ENCODE measurements at regions not wholly inside any gene's neighbourhood (a gene's known extent, or its start where the extent isn't known, plus 50 kb on each side); places are given as distances from the start of the nearest gene placed in this dataset.

DNA sequence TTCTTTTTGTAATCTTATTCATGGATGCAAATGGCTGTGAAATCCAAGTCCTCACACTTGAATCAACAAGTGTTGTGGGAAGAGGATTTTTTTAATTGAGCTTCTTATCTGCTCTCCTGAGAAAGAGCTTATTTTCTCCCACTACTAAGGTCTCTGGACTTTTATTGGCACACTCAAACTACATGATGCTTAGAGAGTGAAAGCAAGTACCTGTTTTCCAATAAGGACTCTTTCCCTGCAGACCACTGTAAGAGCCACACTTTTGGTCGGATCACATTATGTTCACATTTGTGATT lies 546.4 kb upstream of the ARRDC3 start:
- Mint-ChIP-seq H3K4me1 (peaks cover 15% of the 10 kb centered on the region), H3K4me3 (no peak overlapping the region), H3K9me3 (no peaks in the 10 kb centered on the region), H3K27me3 (ENCODE audit: low read depth) (no peaks in the 10 kb centered on the region), H3K36me3 (no peaks in the 10 kb centered on the region), H3K27ac (no peak overlapping the region)
- TF ChIP-seq, protein P1, sequence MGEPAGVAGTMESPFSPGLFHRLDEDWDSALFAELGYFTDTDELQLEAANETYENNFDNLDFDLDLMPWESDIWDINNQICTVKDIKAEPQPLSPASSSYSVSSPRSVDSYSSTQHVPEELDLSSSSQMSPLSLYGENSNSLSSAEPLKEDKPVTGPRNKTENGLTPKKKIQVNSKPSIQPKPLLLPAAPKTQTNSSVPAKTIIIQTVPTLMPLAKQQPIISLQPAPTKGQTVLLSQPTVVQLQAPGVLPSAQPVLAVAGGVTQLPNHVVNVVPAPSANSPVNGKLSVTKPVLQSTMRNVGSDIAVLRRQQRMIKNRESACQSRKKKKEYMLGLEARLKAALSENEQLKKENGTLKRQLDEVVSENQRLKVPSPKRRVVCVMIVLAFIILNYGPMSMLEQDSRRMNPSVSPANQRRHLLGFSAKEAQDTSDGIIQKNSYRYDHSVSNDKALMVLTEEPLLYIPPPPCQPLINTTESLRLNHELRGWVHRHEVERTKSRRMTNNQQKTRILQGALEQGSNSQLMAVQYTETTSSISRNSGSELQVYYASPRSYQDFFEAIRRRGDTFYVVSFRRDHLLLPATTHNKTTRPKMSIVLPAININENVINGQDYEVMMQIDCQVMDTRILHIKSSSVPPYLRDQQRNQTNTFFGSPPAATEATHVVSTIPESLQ (CRISPR knock-in tag; IDR thresholded peaks at IDR 0.05): no peak
- TF ChIP-seq, protein P2, sequence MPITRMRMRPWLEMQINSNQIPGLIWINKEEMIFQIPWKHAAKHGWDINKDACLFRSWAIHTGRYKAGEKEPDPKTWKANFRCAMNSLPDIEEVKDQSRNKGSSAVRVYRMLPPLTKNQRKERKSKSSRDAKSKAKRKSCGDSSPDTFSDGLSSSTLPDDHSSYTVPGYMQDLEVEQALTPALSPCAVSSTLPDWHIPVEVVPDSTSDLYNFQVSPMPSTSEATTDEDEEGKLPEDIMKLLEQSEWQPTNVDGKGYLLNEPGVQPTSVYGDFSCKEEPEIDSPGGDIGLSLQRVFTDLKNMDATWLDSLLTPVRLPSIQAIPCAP (CRISPR knock-in tag; IDR thresholded peaks at IDR 0.05): no peak
- TF ChIP-seq, protein P3, sequence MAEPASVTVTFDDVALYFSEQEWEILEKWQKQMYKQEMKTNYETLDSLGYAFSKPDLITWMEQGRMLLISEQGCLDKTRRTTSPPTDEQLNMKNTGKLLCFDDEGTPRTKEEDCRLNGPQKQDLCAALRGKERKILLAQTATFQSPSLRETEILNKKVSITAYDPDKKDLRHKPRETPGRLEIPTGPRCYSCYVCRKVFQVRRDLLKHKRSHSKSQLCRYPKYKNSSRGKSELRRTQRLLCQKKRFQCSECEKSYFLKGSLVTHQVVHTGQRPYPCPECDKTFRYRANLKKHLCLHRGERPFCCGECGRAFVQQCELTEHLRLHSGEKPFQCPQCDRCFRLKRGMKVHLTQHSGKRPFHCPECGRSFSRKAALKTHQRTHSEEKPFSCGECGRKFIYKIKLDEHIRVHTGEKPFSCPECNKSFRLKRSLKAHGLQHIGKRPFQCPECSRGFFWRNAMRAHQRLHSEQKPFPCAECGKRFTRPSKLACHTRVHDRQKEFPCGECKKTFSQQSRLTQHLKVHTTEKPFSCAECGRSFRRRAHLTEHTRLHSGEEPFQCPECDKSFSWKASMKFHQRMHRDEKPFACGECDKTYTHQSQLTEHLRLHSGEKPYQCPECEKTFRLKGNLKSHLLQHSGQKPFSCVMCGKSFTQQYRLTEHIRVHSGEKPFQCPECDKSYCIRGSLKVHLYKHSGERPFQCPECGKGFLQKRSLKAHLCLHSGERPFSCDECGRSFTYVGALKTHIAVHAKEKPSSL (CRISPR knock-in tag; conservative IDR thresholded peaks at IDR 0.05): no peak
- ChIA-PET POLR2A (no interaction called here), CTCF (interaction anchor here (0.7 to 1.6 kb wide), 5 partner anchors 9 to 293 kb away, joined by 3 to 18 read pairs (median 3); no protein-coding TSS in a partner anchor)
- DNase-seq (ENCODE audit: low spot score) (no peak), ATAC-seq (peak; percentile 38)

DNA sequence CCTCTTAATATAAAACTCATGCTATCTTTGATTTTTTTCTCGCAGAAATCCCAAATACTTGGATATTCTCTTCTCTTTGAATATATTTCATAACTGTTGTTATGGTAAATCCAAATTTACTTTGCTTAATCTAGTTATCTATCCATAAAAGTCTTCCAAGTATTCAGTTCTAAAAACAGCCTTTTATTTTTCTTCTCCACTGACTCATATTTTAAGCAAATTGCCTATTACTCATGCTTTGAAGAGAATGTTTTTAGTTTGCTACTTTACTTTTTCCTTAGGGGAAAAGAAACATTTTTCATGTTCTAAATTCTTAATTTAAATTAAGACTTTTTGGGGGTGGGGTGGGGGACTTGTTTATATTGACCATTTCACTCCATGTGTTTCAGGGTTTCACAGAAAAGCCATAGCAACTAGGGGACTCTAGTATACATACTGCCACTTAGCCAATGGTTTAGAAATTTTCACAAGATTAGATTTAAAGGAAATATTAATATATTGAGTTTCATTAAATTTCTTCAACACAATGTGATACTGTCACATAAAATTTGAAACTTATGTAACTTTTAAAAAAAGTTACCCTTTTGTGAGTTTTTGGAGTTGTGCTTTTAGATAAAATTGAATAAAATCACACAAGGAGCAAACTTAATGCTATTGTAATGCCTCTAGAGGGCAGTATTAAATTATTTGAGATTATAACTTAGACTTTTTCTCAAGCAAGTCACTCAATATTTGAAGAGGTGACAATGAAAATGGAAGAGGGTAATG lies 545.8 kb upstream of the ARRDC3 start:
- H3K4me1 Mint-ChIP-seq: peaks cover 15% of the 10 kb centered on the region
- ATAC-seq: peak; percentile 73
- ChIA-PET CTCF (interaction anchor here (0.7 to 1.6 kb wide), 5 partner anchors 8 to 293 kb away, joined by 3 to 18 read pairs (median 3); no protein-coding TSS in a partner anchor), POLR2A (no interaction called here)
- no peak overlapping the region for H3K27ac Mint-ChIP-seq
- no peak overlapping the region for H3K4me3 Mint-ChIP-seq
- TF ChIP-seq, protein P4, sequence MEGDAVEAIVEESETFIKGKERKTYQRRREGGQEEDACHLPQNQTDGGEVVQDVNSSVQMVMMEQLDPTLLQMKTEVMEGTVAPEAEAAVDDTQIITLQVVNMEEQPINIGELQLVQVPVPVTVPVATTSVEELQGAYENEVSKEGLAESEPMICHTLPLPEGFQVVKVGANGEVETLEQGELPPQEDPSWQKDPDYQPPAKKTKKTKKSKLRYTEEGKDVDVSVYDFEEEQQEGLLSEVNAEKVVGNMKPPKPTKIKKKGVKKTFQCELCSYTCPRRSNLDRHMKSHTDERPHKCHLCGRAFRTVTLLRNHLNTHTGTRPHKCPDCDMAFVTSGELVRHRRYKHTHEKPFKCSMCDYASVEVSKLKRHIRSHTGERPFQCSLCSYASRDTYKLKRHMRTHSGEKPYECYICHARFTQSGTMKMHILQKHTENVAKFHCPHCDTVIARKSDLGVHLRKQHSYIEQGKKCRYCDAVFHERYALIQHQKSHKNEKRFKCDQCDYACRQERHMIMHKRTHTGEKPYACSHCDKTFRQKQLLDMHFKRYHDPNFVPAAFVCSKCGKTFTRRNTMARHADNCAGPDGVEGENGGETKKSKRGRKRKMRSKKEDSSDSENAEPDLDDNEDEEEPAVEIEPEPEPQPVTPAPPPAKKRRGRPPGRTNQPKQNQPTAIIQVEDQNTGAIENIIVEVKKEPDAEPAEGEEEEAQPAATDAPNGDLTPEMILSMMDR (IDR thresholded peaks at IDR 0.05): no peak; the same call in 1 of the 2 replicates
- TF ChIP-seq, protein P5, sequence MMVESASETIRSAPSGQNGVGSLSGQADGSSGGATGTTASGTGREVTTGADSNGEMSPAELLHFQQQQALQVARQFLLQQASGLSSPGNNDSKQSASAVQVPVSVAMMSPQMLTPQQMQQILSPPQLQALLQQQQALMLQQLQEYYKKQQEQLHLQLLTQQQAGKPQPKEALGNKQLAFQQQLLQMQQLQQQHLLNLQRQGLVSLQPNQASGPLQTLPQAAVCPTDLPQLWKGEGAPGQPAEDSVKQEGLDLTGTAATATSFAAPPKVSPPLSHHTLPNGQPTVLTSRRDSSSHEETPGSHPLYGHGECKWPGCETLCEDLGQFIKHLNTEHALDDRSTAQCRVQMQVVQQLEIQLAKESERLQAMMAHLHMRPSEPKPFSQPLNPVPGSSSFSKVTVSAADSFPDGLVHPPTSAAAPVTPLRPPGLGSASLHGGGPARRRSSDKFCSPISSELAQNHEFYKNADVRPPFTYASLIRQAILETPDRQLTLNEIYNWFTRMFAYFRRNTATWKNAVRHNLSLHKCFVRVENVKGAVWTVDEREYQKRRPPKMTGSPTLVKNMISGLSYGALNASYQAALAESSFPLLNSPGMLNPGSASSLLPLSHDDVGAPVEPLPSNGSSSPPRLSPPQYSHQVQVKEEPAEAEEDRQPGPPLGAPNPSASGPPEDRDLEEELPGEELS (CRISPR knock-in tag; IDR thresholded peaks at IDR 0.05): no peak
- no peak for TF ChIP-seq SMAD4 (CRISPR knock-in tag; IDR thresholded peaks at IDR 0.05)
- TF ChIP-seq NFE2L1 (CRISPR knock-in tag; IDR thresholded peaks at IDR 0.05): no peak
- no peaks in the 10 kb centered on the region for H3K9me3 Mint-ChIP-seq
- no peaks in the 10 kb centered on the region for H3K36me3 Mint-ChIP-seq
- DNase-seq (ENCODE audit: low spot score): no peak
- H3K27me3 Mint-ChIP-seq (ENCODE audit: low read depth): no peaks in the 10 kb centered on the region

DNA sequence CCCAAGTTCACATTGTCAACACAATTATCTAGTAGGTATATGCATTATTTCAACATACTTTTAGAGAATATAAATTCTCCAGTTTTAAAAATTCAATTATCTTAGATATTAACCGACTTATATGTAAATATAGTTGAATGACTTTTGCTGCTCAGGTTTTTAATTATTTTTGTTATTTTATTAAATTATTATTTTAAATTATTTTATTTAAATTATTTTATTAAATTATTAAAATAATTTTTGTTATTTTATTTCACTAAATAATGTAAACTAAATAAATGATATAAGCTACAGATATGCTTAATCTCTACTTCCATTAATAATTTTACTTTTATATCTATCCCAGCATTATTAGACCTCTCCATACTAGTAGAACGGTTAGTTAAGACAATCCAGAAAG lies 544.3 kb upstream of the ARRDC3 start:
- no peaks in the 10 kb centered on the region for H3K36me3 Mint-ChIP-seq
- H3K27ac Mint-ChIP-seq: no peak overlapping the region
- POLR2A ChIA-PET: no interaction called here
- no peaks in the 10 kb centered on the region for H3K9me3 Mint-ChIP-seq
- TF ChIP-seq, protein P6, sequence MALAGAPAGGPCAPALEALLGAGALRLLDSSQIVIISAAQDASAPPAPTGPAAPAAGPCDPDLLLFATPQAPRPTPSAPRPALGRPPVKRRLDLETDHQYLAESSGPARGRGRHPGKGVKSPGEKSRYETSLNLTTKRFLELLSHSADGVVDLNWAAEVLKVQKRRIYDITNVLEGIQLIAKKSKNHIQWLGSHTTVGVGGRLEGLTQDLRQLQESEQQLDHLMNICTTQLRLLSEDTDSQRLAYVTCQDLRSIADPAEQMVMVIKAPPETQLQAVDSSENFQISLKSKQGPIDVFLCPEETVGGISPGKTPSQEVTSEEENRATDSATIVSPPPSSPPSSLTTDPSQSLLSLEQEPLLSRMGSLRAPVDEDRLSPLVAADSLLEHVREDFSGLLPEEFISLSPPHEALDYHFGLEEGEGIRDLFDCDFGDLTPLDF (CRISPR knock-in tag; IDR thresholded peaks at IDR 0.05): no peak
- TF ChIP-seq HMGA2 (CRISPR knock-in tag; IDR thresholded peaks at IDR 0.05): peak; percentile 92; the same call in 1 of the 2 replicates
- peaks cover 15% of the 10 kb centered on the region for H3K4me1 Mint-ChIP-seq
- no peaks in the 10 kb centered on the region for H3K27me3 Mint-ChIP-seq (ENCODE audit: low read depth)
- DNase-seq (ENCODE audit: low spot score): no peak
- CTCF ChIA-PET: interaction anchor here (0.8 kb wide), 1 partner anchor 286 kb away, joined by 3 read pairs; no protein-coding TSS in a partner anchor
- no peak for ATAC-seq
- H3K4me3 Mint-ChIP-seq: no peak overlapping the region
